HepG2 (cell line): ENCODE measurements at regions not wholly inside any gene's neighbourhood (a gene's known extent, or its start where the extent isn't known, plus 50 kb on each side); places are given as distances from the start of the nearest gene placed in this dataset.
"Not testable (repeated sequence)": the region's sequence is repeated elsewhere in the genome, so short reads cannot be mapped to it uniquely, and the experiment has no call there.

Experiments
- ATF7 ChIP-seq, 2 experiments: fragments of 450-650 bp in 1 of 2; sonication (generic) in 1 of 2; formaldehyde crosslinking in 1 of 2; IDR thresholded peaks; 2 replicates each; pipeline versions ENCODE4 v1.4.0 to v1.6.1; 2016 to 2020; ENCODE audit warnings: antibody characterized with exemption in 1 of 2, mild to moderate bottlenecking in 1 of 2, missing genetic modification reagents in 1 of 2
- ELF3 ChIP-seq: IDR thresholded peaks from 2 replicates; pipeline ENCODE4 v1.6.1; 2016; ENCODE audit warnings: missing genetic modification reagents, missing compliant biosample characterization
- FOXA3 ChIP-seq: IDR thresholded peaks from 2 replicates; pipeline ENCODE4 v1.6.1; 2016; ENCODE audit warnings: missing genetic modification reagents, missing compliant biosample characterization
- GATAD2A ChIP-seq: IDR thresholded peaks from 2 replicates; pipeline ENCODE4 v1.6.1; 2016
- RARA ChIP-seq: IDR thresholded peaks from 2 replicates; pipeline ENCODE4 v1.6.1; 2016; ENCODE audit warnings: missing genetic modification reagents, missing compliant biosample characterization
- RXRB ChIP-seq: IDR thresholded peaks from 2 replicates; pipeline ENCODE4 v1.6.1; 2016; ENCODE audit warnings: borderline replicate concordance, missing genetic modification reagents, missing compliant biosample characterization
- SOX5 ChIP-seq: IDR thresholded peaks from 2 replicates; pipeline ENCODE4 v1.6.1; 2016; ENCODE audit warnings: borderline replicate concordance
- ZFP37 ChIP-seq: sonication (generic); formaldehyde crosslinking; IDR thresholded peaks from 2 replicates; pipeline ENCODE4 v1.4.0; 2020; ENCODE audit warnings: missing genetic modification reagents, borderline replicate concordance
- ZNF143 ChIP-seq: sonication (generic); formaldehyde crosslinking; IDR thresholded peaks from 2 replicates; pipeline ENCODE4 v1.4.0; 2020; ENCODE audit warnings: missing genetic modification reagents
- TF ChIP-seq, protein P1 (sequence below): IDR thresholded peaks from 2 replicates; pipeline ENCODE4 v1.6.1; 2016; ENCODE audit warnings: low read depth
- TF ChIP-seq, protein P2 (sequence below): IDR thresholded peaks from 2 replicates; pipeline ENCODE4 v1.6.1; 2016; ENCODE audit warnings: missing compliant biosample characterization, missing genetic modification reagents, borderline replicate concordance
- TF ChIP-seq, protein P3 (sequence below): IDR thresholded peaks from 2 replicates; pipeline ENCODE4 v1.4.0; 2020; ENCODE audit warnings: mild to moderate bottlenecking, missing genetic modification reagents
- TF ChIP-seq, protein P4 (sequence below): IDR thresholded peaks from 2 replicates; pipeline ENCODE4 v1.6.1; 2016

DNA sequence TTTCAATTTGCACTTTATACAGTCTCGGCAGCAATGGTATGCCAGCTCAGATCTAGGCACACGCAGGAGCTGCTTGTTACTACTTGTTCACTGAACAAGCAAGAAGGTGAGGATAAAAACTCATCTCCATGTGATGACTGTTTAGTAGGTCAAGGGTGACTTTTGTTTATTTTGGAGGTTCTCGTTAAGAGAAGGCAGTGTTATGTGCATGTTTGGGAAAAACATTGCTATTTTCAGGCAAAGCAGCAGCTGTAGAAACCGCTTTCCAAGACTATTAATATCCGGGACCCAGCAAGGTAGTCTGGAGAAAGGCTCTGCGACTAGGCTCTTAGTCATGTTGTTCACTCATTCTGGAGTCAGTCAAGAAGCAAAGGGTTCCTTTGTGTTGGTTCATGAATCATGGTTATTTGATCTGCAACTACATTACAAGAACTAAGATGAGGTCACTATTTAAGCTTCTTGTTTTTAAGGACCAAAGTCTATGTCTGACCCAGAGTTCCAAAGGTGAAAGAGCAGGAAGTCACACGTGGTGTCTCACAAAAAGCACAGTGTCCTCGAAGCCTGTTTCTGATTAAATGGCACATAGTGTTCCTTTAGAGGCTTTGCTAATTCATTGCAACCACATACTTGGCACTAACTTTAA is 288.0 kb upstream of the TEKT4 start (continued):
- TF ChIP-seq, protein P1, sequence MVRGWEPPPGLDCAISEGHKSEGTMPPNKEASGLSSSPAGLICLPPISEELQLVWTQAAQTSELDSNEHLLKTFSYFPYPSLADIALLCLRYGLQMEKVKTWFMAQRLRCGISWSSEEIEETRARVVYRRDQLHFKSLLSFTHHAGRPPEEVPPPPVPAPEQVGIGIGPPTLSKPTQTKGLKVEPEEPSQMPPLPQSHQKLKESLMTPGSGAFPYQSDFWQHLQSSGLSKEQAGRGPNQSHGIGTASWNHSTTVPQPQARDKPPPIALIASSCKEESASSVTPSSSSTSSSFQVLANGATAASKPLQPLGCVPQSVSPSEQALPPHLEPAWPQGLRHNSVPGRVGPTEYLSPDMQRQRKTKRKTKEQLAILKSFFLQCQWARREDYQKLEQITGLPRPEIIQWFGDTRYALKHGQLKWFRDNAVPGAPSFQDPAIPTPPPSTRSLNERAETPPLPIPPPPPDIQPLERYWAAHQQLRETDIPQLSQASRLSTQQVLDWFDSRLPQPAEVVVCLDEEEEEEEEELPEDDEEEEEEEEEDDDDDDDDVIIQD (CRISPR knock-in tag): peak; percentile 19; the same call in 1 of the 2 replicates
- TF ChIP-seq GATAD2A (0 out of 2 replicates have a peak, but pooled peaks have one; percentile 17), ELF3 (CRISPR knock-in tag) (peak; percentile 56; the same call in 1 of the 2 replicates), ATF7 (IDR thresholded peaks at IDR 0.05) (peak; percentile 87), FOXA3 (CRISPR knock-in tag) (peak; percentile 23; the same call in 1 of the 2 replicates), RXRB (CRISPR knock-in tag) (peak; percentile 42), SOX5 (CRISPR knock-in tag) (peak; percentile 12; the same call in 1 of the 2 replicates), RARA (peak; percentile 53), ZFP37 (CRISPR knock-in tag) (0 out of 2 replicates have a peak, but pooled peaks have one; percentile 34), ZNF143 (CRISPR knock-in tag) (0 out of 2 replicates have a peak, but pooled peaks have one; percentile 28)
- TF ChIP-seq, protein P2, sequence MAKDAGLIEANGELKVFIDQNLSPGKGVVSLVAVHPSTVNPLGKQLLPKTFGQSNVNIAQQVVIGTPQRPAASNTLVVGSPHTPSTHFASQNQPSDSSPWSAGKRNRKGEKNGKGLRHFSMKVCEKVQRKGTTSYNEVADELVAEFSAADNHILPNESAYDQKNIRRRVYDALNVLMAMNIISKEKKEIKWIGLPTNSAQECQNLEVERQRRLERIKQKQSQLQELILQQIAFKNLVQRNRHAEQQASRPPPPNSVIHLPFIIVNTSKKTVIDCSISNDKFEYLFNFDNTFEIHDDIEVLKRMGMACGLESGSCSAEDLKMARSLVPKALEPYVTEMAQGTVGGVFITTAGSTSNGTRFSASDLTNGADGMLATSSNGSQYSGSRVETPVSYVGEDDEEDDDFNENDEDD: peak; percentile 77; the same call in 1 of the 2 replicates
- TF ChIP-seq, protein P3, sequence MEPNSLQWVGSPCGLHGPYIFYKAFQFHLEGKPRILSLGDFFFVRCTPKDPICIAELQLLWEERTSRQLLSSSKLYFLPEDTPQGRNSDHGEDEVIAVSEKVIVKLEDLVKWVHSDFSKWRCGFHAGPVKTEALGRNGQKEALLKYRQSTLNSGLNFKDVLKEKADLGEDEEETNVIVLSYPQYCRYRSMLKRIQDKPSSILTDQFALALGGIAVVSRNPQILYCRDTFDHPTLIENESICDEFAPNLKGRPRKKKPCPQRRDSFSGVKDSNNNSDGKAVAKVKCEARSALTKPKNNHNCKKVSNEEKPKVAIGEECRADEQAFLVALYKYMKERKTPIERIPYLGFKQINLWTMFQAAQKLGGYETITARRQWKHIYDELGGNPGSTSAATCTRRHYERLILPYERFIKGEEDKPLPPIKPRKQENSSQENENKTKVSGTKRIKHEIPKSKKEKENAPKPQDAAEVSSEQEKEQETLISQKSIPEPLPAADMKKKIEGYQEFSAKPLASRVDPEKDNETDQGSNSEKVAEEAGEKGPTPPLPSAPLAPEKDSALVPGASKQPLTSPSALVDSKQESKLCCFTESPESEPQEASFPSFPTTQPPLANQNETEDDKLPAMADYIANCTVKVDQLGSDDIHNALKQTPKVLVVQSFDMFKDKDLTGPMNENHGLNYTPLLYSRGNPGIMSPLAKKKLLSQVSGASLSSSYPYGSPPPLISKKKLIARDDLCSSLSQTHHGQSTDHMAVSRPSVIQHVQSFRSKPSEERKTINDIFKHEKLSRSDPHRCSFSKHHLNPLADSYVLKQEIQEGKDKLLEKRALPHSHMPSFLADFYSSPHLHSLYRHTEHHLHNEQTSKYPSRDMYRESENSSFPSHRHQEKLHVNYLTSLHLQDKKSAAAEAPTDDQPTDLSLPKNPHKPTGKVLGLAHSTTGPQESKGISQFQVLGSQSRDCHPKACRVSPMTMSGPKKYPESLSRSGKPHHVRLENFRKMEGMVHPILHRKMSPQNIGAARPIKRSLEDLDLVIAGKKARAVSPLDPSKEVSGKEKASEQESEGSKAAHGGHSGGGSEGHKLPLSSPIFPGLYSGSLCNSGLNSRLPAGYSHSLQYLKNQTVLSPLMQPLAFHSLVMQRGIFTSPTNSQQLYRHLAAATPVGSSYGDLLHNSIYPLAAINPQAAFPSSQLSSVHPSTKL (CRISPR knock-in tag): peak; percentile 76
- TF ChIP-seq, protein P4, sequence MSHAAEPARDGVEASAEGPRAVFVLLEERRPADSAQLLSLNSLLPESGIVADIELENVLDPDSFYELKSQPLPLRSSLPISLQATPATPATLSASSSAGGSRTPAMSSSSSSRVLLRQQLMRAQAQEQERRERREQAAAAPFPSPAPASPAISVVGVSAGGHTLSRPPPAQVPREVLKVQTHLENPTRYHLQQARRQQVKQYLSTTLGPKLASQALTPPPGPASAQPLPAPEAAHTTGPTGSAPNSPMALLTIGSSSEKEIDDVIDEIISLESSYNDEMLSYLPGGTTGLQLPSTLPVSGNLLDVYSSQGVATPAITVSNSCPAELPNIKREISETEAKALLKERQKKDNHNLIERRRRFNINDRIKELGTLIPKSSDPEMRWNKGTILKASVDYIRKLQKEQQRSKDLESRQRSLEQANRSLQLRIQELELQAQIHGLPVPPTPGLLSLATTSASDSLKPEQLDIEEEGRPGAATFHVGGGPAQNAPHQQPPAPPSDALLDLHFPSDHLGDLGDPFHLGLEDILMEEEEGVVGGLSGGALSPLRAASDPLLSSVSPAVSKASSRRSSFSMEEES (CRISPR knock-in tag): peak; percentile 53; the same call in 1 of the 2 replicates
- not testable (repeated sequence) for TF ChIP-seq ATF7 (CRISPR knock-in tag; IDR thresholded peaks at IDR 0.05)
